Testis (tissue), 2 donors: ENCODE measurements at regions not wholly inside any gene's neighbourhood (a gene's known extent, or its start where the extent isn't known, plus 50 kb on each side); places are given as distances from the start of the nearest gene placed in this dataset.

Experiments
- DNase-seq: peaks from one replicate; pipeline ENCODE4 v3.0.0-alpha.2; 2019
- H3K27ac ChIP-seq, 2 donors: fragments of 200-600 bp; sonication (generic); one replicate each; pipeline ENCODE4 v1.5.1; 2019
- H3K27me3 ChIP-seq: fragments of 200-600 bp; sonication (generic); one replicate; pipeline ENCODE4 v1.5.1; 2019
- H3K36me3 ChIP-seq: fragments of 200-600 bp; sonication (generic); one replicate; pipeline ENCODE4 v1.5.1; 2017; ENCODE audit warnings: low read depth; ENCODE audit errors: missing control alignments
- H3K4me1 ChIP-seq: fragments of 200-600 bp; sonication (generic); one replicate; pipeline ENCODE4 v1.5.1; 2019
- H3K4me3 ChIP-seq, 2 donors: fragments of 200-600 bp; sonication (generic); one replicate each; pipeline ENCODE4 v1.5.1; 2017 to 2019
- H3K9me3 ChIP-seq: fragments of 200-600 bp; sonication (generic); one replicate; pipeline ENCODE4 v1.5.1; 2017
- CTCF ChIP-seq, 3 experiments: fragments of 450-650 bp in 2 of 3; fragments of 200-600 bp in 1 of 3; sonication (generic) in 1 of 3; IDR thresholded peaks; one replicate each; pipeline ENCODE4 v1.5.1; 2016 to 2019; ENCODE audit warnings: antibody characterized with exemption in 3 of 3, mild to moderate bottlenecking in 2 of 3, moderate library complexity in 1 of 3
- POLR2A ChIP-seq: fragments of 450-650 bp; IDR thresholded peaks from one replicate; pipeline ENCODE4 v1.6.1; 2017; ENCODE audit warnings: antibody characterized with exemption, mild to moderate bottlenecking, moderate library complexity
- WGBS, 2 donors: methylation state at CpG; one replicate each; pipeline ENCODE4 v1.1.5; 2018; 5-methylcytosine and 5-hydroxymethylcytosine counted together
- intact Hi-C: fragments of 100-400 bp; cut with DNase I; formaldehyde crosslinking; loops from one replicate; pipeline ENCODE4 v1.15.1; 2023; ENCODE audit warnings: low total_unique reads

DNA sequence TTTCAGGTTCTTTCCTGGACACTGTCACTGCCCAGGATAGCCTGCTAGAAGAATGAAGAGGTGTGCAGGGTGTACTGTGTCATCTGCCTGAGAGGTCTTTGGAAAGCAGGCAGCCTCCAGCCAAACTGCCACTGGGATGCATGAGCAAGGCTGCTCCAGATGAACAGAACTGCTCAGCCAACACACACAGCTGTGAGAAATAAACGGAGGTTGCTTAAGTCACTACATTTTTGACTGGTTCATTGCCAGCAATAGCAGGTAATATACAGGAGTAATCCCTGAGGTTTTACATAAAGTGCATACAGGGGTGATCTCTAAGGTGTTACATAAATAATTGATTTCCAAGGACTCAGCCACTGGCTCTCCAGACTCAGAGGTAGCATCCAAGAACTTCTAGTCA is 516.9 kb downstream of the BRINP3 start:
- no peak overlapping the region for H3K27ac ChIP-seq
- H3K4me3 ChIP-seq: no peak overlapping the region
- intact Hi-C loops: no loop called here
- H3K36me3 ChIP-seq: no peaks in the 10 kb centered on the region
- TF ChIP-seq CTCF (IDR thresholded peaks at IDR 0.05) (no peak), POLR2A (no peak)
- no peaks in the 10 kb centered on the region for H3K4me1 ChIP-seq
- H3K9me3 ChIP-seq: no peaks in the 10 kb centered on the region
- no peaks in the 10 kb centered on the region for H3K27me3 ChIP-seq
- no peak for DNase-seq
- WGBS, 2 donors: 57 to 69% methylated on average over 1 of the region's 1 CpG

DNA sequence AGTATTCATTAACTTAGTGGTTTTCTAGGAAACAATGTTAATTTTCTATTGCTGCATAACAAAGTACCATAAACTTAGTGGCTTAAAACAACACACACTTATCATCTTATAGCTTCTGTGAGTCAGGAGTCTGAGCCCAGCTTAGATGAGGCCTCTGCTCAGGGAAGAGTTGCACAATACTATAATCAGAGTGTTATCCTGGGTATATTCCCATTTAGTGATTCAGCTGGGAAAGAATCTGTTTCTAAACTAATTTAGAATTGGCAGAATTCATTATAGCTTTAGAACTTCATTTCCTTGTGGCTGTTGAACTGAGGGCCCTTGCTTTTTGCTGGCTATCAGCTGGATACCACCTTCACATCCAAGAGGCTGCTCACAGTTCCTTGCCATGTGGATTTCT is 515.5 kb downstream of the BRINP3 start:
- DNase-seq: no peak

DNA sequence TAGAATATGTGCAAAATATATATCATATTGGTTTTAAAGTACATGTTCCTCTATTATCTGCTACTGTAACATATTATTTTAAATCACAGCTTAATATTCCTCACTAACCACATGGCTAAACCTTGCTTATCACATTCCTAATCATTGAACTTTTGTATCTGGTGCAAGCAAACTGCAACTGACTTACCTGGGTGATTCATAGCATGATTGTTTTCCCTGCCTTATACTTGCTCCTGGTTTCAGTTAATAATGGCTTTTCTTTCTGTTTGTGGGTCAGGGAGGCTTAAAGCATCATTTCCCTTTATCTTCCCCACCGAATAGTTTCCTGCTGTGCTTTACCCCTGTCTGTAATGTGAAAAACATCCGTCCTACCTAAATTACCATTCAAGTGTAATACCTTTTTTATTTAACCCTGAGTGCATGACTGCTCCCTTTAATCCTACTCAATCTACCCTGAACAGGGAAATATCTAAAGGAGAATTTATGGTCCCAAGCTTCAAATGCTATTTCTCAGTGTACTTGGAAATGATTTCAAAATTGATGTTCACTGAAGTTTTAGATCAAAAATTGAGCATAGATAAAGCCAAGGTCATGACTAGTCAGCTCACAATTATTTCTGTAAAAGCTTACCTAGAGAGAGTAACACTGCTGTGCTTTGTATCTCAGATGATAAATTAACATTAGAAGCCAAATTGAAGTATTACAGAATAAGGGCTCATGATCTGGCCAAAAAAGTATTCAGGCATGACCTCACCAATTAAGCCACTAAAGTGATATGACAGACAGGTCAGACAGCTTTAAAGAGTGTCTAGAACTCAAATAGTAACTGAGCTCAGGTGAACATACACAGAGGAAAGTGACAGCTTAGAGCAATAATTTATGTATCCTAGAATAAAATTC is 507.1 kb downstream of the BRINP3 start:
- Histone ChIP-seq H3K27me3 (no peaks in the 10 kb centered on the region), H3K36me3 (no peaks in the 10 kb centered on the region), H3K4me1 (no peaks in the 10 kb centered on the region), H3K9me3 (no peaks in the 10 kb centered on the region), H3K27ac (no peak overlapping the region), H3K4me3 (no peak overlapping the region)
- DNase-seq: no peak
- TF ChIP-seq POLR2A (no peak), CTCF (IDR thresholded peaks at IDR 0.05) (no peak)
- 13 to 37% methylated on average over 2 of the region's 2 CpGs for WGBS, 2 donors
- intact Hi-C loops: no loop called here

More for the DNA sequence above, 515.5 kb downstream of the BRINP3 start:
- intact Hi-C loops: no loop called here
- Histone ChIP-seq H3K27ac (no peak overlapping the region), H3K36me3 (no peaks in the 10 kb centered on the region), H3K4me3 (no peak overlapping the region), H3K9me3 (no peaks in the 10 kb centered on the region), H3K4me1 (no peaks in the 10 kb centered on the region), H3K27me3 (no peaks in the 10 kb centered on the region)
- TF ChIP-seq POLR2A: no peak
- TF ChIP-seq CTCF (IDR thresholded peaks at IDR 0.05): no peak

DNA sequence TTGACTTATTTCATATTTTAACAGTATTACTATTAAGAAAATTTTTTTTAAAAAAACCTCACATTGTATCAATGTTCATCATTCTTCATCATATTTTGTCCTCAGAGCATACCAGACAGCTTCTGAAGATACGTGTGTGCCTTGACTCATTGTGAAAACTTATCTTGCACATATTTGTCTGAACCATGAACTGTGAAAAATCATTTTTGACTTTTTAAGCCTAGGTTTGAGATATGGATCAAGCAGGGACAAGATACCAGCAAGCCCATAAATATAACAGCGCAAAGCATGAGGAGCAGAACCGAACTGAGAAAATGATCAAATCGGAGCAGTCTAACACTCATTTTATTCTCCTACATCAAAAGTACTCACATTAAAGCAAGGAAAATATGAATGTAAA is 506.0 kb downstream of the BRINP3 start:
- H3K27ac ChIP-seq: no peak overlapping the region
- H3K27me3 ChIP-seq: no peaks in the 10 kb centered on the region
- TF ChIP-seq POLR2A (no peak), CTCF (IDR thresholded peaks at IDR 0.05) (no peak)
- DNase-seq: no peak
- no peaks in the 10 kb centered on the region for H3K9me3 ChIP-seq
- no peaks in the 10 kb centered on the region for H3K4me1 ChIP-seq
- 84 to 87% methylated on average over 4 of the region's 4 CpGs for WGBS, 2 donors
- H3K4me3 ChIP-seq: no peak overlapping the region
- no peaks in the 10 kb centered on the region for H3K36me3 ChIP-seq
- intact Hi-C loops: no loop called here

- Histone ChIP-seq H3K9me3 (no peaks in the 10 kb centered on the region), H3K4me3 (no peak overlapping the region), H3K27me3 (no peaks in the 10 kb centered on the region), H3K4me1 (no peaks in the 10 kb centered on the region), H3K27ac (no peak overlapping the region), H3K36me3 (no peaks in the 10 kb centered on the region)
- 78 to 89% methylated on average over 2 of the region's 2 CpGs for WGBS, 2 donors
- TF ChIP-seq CTCF (IDR thresholded peaks at IDR 0.05) (no peak), POLR2A (no peak)
- no peak for DNase-seq
- intact Hi-C loops: no loop called here
Measured at GRCh38 chr1:189977184-189977583, 500.5 kb downstream of the BRINP3 start.
